Renal pelvis (tissue), 1 donor: ENCODE measurements at regions not wholly inside any gene's neighbourhood (a gene's known extent, or its start where the extent isn't known, plus 50 kb on each side); places are given as distances from the start of the nearest gene placed in this dataset.
"Not testable (repeated sequence)": the region's sequence is repeated elsewhere in the genome, so short reads cannot be mapped to it uniquely, and the experiment has no call there.

Experiments used
- DNase-seq: peaks from one replicate; pipeline ENCODE4 v3.0.0-alpha.2; 2013

GRCh38 chr2:136327162-136327852 lies 209.4 kb upstream of the CXCR4 start:
- DNase-seq: no peak

- DNase-seq: no peak
Measured at GRCh38 chr2:136325844-136326331, 207.9 kb upstream of the CXCR4 start.

- DNase-seq: no peak
Measured at GRCh38 chr2:136324966-136325365, 207.0 kb upstream of the CXCR4 start.

- no peak for DNase-seq
Measured at GRCh38 chr2:136323935-136324334, 206.0 kb upstream of the CXCR4 start.

- DNase-seq: no peak
Measured at GRCh38 chr2:136323195-136323594, 205.2 kb upstream of the CXCR4 start.

- DNase-seq: no peak
Measured at GRCh38 chr2:136322428-136322827, 204.5 kb upstream of the CXCR4 start.

GRCh38 chr2:136319651-136320050 lies 201.7 kb upstream of the CXCR4 start:
- no peak for DNase-seq

GRCh38 chr2:136319237-136319636 lies 201.3 kb upstream of the CXCR4 start:
- no peak for DNase-seq

- no peak for DNase-seq
Measured at GRCh38 chr2:136314240-136314639, 196.3 kb upstream of the CXCR4 start.

GRCh38 chr2:136312568-136312967 lies 194.6 kb upstream of the CXCR4 start:
- DNase-seq: not testable (repeated sequence)

- no peak for DNase-seq
Measured at GRCh38 chr2:136310797-136311603, 193.1 kb upstream of the CXCR4 start.

- no peak for DNase-seq
Measured at GRCh38 chr2:136310005-136310495, 192.1 kb upstream of the CXCR4 start.

GRCh38 chr2:136308611-136309010 lies 190.7 kb upstream of the CXCR4 start:
- no peak for DNase-seq

GRCh38 chr2:136306836-136307235 lies 188.9 kb upstream of the CXCR4 start:
- no peak for DNase-seq

GRCh38 chr2:136305517-136306192 lies 187.7 kb upstream of the CXCR4 start:
- DNase-seq: no peak

- no peak for DNase-seq
Measured at GRCh38 chr2:136301006-136301405, 183.1 kb upstream of the CXCR4 start.

- no peak for DNase-seq
Measured at GRCh38 chr2:136298631-136299030, 180.7 kb upstream of the CXCR4 start.

- no peak for DNase-seq
Measured at GRCh38 chr2:136297994-136298393, 180.0 kb upstream of the CXCR4 start.

- DNase-seq: no peak
Measured at GRCh38 chr2:136297312-136297711, 179.4 kb upstream of the CXCR4 start.

GRCh38 chr2:136295168-136295567 lies 177.2 kb upstream of the CXCR4 start:
- no peak for DNase-seq

- DNase-seq: no peak
Measured at GRCh38 chr2:136291871-136292270, 173.9 kb upstream of the CXCR4 start.

GRCh38 chr2:136290326-136290725 lies 172.4 kb upstream of the CXCR4 start:
- no peak for DNase-seq

- no peak for DNase-seq
Measured at GRCh38 chr2:136288249-136288648, 170.3 kb upstream of the CXCR4 start.
